Lower leg skin (tissue), 4 donors: ENCODE measurements at regions not wholly inside any gene's neighbourhood (a gene's known extent, or its start where the extent isn't known, plus 50 kb on each side); places are given as distances from the start of the nearest gene placed in this dataset.

Source experiments
- DNase-seq, 2 donors: peaks; one replicate each; pipeline ENCODE4 v3.0.0-alpha.2; 2019; ENCODE audit warnings: low spot score in 2 of 2
- H3K4me3 ChIP-seq: fragments of 200-600 bp; sonication (generic); 2 replicates; pipeline ENCODE4 v1.5.1; 2017; ENCODE audit warnings: mild to moderate bottlenecking, low read depth; ENCODE audit not compliant: poor library complexity, severe bottlenecking
- CTCF ChIP-seq, 3 donors: fragments of 450-650 bp; IDR thresholded peaks; one replicate each; pipeline ENCODE4 v1.5.1; 2016; ENCODE audit warnings: antibody characterized with exemption in 3 of 3, mild to moderate bottlenecking in 3 of 3, moderate library complexity in 2 of 3
- POLR2A ChIP-seq, 2 donors: fragments of 450-650 bp; IDR thresholded peaks; one replicate each; pipeline ENCODE4 v1.6.1; 2016 to 2017; ENCODE audit warnings: antibody characterized with exemption in 2 of 2, mild to moderate bottlenecking in 1 of 2, moderate library complexity in 1 of 2
- WGBS, 2 donors: methylation state at CpG; one replicate each; pipeline ENCODE4 v1.1.5; 2018; 5-methylcytosine and 5-hydroxymethylcytosine counted together
- intact Hi-C: fragments of 100-400 bp; cut with DNase I; formaldehyde crosslinking; loops from one replicate; pipeline ENCODE4 v1.15.0; 2023; ENCODE audit warnings: low total_unique reads

GRCh38 chr12:91690531-91690930 lies 455.1 kb downstream of the BTG1 start:
- intact Hi-C loops = no loop called here
- 94 to 95% methylated on average over 4 of the region's 4 CpGs for WGBS, 2 donors
- TF ChIP-seq CTCF (IDR thresholded peaks at IDR 0.05) (no peak), POLR2A (IDR thresholded peaks at IDR 0.05) (no peak)

GRCh38 chr12:91687052-91688017 lies 458.3 kb downstream of the BTG1 start:
- no peak for DNase-seq
- intact Hi-C loops = no loop called here

More at GRCh38 chr12:91690531-91690930, 455.1 kb downstream of the BTG1 start:
- DNase-seq = no peak
- H3K4me3 ChIP-seq = no peak overlapping the region

GRCh38 chr12:91685917-91686316 lies 459.7 kb downstream of the BTG1 start:
- no peak for DNase-seq
- no peak for TF ChIP-seq CTCF (IDR thresholded peaks at IDR 0.05)
- no peak for TF ChIP-seq POLR2A (IDR thresholded peaks at IDR 0.05)
- WGBS, 2 donors = 63% methylated on average over 2 of the region's 2 CpGs

More at GRCh38 chr12:91687052-91688017, 458.3 kb downstream of the BTG1 start:
- TF ChIP-seq POLR2A (IDR thresholded peaks at IDR 0.05) (no peak), CTCF (IDR thresholded peaks at IDR 0.05) (no peak)
- H3K4me3 ChIP-seq = no peak overlapping the region
- 55 to 63% methylated on average over 3 of the region's 3 CpGs for WGBS, 2 donors

GRCh38 chr12:91681751-91682150 lies 463.9 kb downstream of the BTG1 start:
- no peak for TF ChIP-seq POLR2A (IDR thresholded peaks at IDR 0.05)
- no peak for TF ChIP-seq CTCF (IDR thresholded peaks at IDR 0.05)
- H3K4me3 ChIP-seq = no peak overlapping the region
- intact Hi-C loops = no loop called here
- DNase-seq = no peak
- 83 to 93% methylated on average over 11 of the region's 11 CpGs for WGBS, 2 donors

More at GRCh38 chr12:91685917-91686316, 459.7 kb downstream of the BTG1 start:
- H3K4me3 ChIP-seq = no peak overlapping the region
- intact Hi-C loops = no loop called here

GRCh38 chr12:91680864-91681263 lies 464.8 kb downstream of the BTG1 start:
- intact Hi-C loops = no loop called here
- 88 to 96% methylated on average over 2 of the region's 2 CpGs for WGBS, 2 donors
- no peak overlapping the region for H3K4me3 ChIP-seq
- TF ChIP-seq POLR2A (IDR thresholded peaks at IDR 0.05) (no peak), CTCF (IDR thresholded peaks at IDR 0.05) (no peak)
- DNase-seq = no peak
